H9 (cell line): ENCODE measurements at regions not wholly inside any gene's neighbourhood (a gene's known extent, or its start where the extent isn't known, plus 50 kb on each side); places are given as distances from the start of the nearest gene placed in this dataset.

Source experiments
- DNase-seq: peaks from one replicate; pipeline ENCODE4 v3.0.0-alpha.2; 2017
- H2AFZ ChIP-seq: one replicate; pipeline ENCODE4 v1.6.1; 2013; ENCODE audit warnings: mild to moderate bottlenecking, low read length, control low read depth, moderate library complexity
- H2AK5ac ChIP-seq: 2 replicates; pipeline ENCODE4 v1.6.1; 2013; ENCODE audit warnings: low read length, control low read depth, mixed read lengths; ENCODE audit not compliant: insufficient read length
- H2BK120ac ChIP-seq: one replicate; pipeline ENCODE4 v1.6.1; 2013; ENCODE audit warnings: low read depth, mild to moderate bottlenecking, low read length, control low read depth, inconsistent platforms; ENCODE audit not compliant: poor library complexity, severe bottlenecking
- H2BK12ac ChIP-seq: 2 replicates; pipeline ENCODE4 v1.6.1; 2013; ENCODE audit warnings: low read length, control low read depth, mixed read lengths, low read depth; ENCODE audit not compliant: insufficient read length
- H2BK15ac ChIP-seq: 2 replicates; pipeline ENCODE4 v1.6.1; 2013; ENCODE audit warnings: low read depth, low read length, control low read depth
- H2BK20ac ChIP-seq: one replicate; pipeline ENCODE4 v1.6.1; 2013; ENCODE audit warnings: low read depth, mild to moderate bottlenecking, low read length, control low read depth, inconsistent platforms; ENCODE audit not compliant: poor library complexity, severe bottlenecking
- H2BK5ac ChIP-seq: 2 replicates; pipeline ENCODE4 v1.6.1; 2013; ENCODE audit warnings: low read length, control low read depth, mixed read lengths; ENCODE audit not compliant: insufficient read length
- H3K14ac ChIP-seq: 2 replicates; pipeline ENCODE4 v1.6.1; 2013; ENCODE audit warnings: low read length, control low read depth; ENCODE audit not compliant: insufficient read depth
- H3K18ac ChIP-seq: 2 replicates; pipeline ENCODE4 v1.6.1; 2013; ENCODE audit warnings: low read depth, mild to moderate bottlenecking, mixed read lengths, low read length, control low read depth; ENCODE audit not compliant: insufficient read length
- H3K23ac ChIP-seq: 2 replicates; pipeline ENCODE4 v1.6.1; 2013; ENCODE audit warnings: low read length, control low read depth, mixed read lengths, low read depth; ENCODE audit not compliant: insufficient read length
- H3K23me2 ChIP-seq: 2 replicates; pipeline ENCODE4 v1.6.1; 2013; ENCODE audit warnings: low read depth, mild to moderate bottlenecking, mixed read lengths, low read length, control low read depth; ENCODE audit not compliant: insufficient read length, poor library complexity, severe bottlenecking
- H3K27ac ChIP-seq: 2 replicates; pipeline ENCODE4 v1.5.1; 2013; ENCODE audit warnings: low read length, control low read depth, mixed read lengths, low read depth; ENCODE audit not compliant: insufficient read length
- H3K27me3 ChIP-seq: 2 replicates; pipeline ENCODE4 v1.6.1; 2013; ENCODE audit warnings: low read length, control low read depth, inconsistent platforms; ENCODE audit not compliant: insufficient read depth
- H3K4ac ChIP-seq: 2 replicates; pipeline ENCODE4 v1.6.1; 2013; ENCODE audit warnings: low read depth, mild to moderate bottlenecking, control low read depth, inconsistent platforms, low read length, moderate library complexity
- H3K4me1 ChIP-seq: 2 replicates; pipeline ENCODE4 v1.6.1; 2013; ENCODE audit warnings: low read length, control low read depth, inconsistent platforms; ENCODE audit not compliant: insufficient read depth
- H3K4me2 ChIP-seq: 2 replicates; pipeline ENCODE4 v1.6.1; 2013; ENCODE audit warnings: low read length, control low read depth, mixed read lengths; ENCODE audit not compliant: insufficient read length, insufficient read depth
- H3K56ac ChIP-seq: 2 replicates; pipeline ENCODE4 v1.6.1; 2013; ENCODE audit warnings: low read depth, mild to moderate bottlenecking, mixed read lengths, low read length, control low read depth; ENCODE audit not compliant: insufficient read length
- H3K79me1 ChIP-seq: 2 replicates; pipeline ENCODE4 v1.6.1; 2013; ENCODE audit warnings: low read depth, mild to moderate bottlenecking, moderate library complexity, low read length, control low read depth, inconsistent platforms; ENCODE audit not compliant: insufficient read depth, poor library complexity, severe bottlenecking
- H3K79me2 ChIP-seq: 2 replicates; pipeline ENCODE4 v1.6.1; 2013; ENCODE audit warnings: low read length, control low read depth, inconsistent platforms; ENCODE audit not compliant: insufficient read depth
- H3K9ac ChIP-seq: 2 replicates; pipeline ENCODE4 v1.6.1; 2013; ENCODE audit warnings: low read length, control low read depth, mixed read lengths; ENCODE audit not compliant: insufficient read length; ENCODE audit errors: extremely low read depth
- H3K9me3 ChIP-seq: one replicate; pipeline ENCODE4 v1.6.1; 2013; ENCODE audit warnings: low read depth, low read length, inconsistent platforms; ENCODE audit not compliant: control insufficient read depth
- H3T11ph ChIP-seq: one replicate; pipeline ENCODE4 v1.6.1; 2013; ENCODE audit warnings: mild to moderate bottlenecking, low read length, control low read depth, inconsistent platforms
- H4K20me1 ChIP-seq: one replicate; pipeline ENCODE4 v1.6.1; 2013; ENCODE audit not compliant: control insufficient read depth, insufficient read length, insufficient read depth
- H4K5ac ChIP-seq: 2 replicates; pipeline ENCODE4 v1.6.1; 2013; ENCODE audit warnings: low read depth, mild to moderate bottlenecking, mixed read lengths, low read length, control low read depth; ENCODE audit not compliant: insufficient read length
- H4K8ac ChIP-seq: replicated peaks from 2 replicates; pipeline ENCODE4 v1.6.1; 2013; ENCODE audit warnings: low read length, control low read depth, mixed read lengths, low read depth; ENCODE audit not compliant: insufficient read length
- H4K91ac ChIP-seq: 2 replicates; pipeline ENCODE4 v1.6.1; 2013; ENCODE audit warnings: low read depth, mild to moderate bottlenecking, moderate library complexity, mixed read lengths, low read length, control low read depth; ENCODE audit not compliant: insufficient read length
- H3K27ac Mint-ChIP-seq, 3 experiments: 2 replicates in 2 of 3; 3 replicates in 1 of 3; pipeline ENCODE4 v1.8.0; 2020 to 2021; ENCODE audit warnings: mixed read lengths in 3 of 3, mild to moderate bottlenecking in 1 of 3, moderate library complexity in 1 of 3
- H3K27me3 Mint-ChIP-seq: 2 replicates; pipeline ENCODE4 v1.8.0; 2021; ENCODE audit warnings: low read depth, mild to moderate bottlenecking, moderate library complexity, mixed read lengths
- H3K36me3 Mint-ChIP-seq, 3 experiments: 2 replicates in 2 of 3; 3 replicates in 1 of 3; pipeline ENCODE4 v1.8.0; 2020 to 2021; ENCODE audit warnings: low read depth in 3 of 3, mixed read lengths in 3 of 3; ENCODE audit not compliant: insufficient read depth in 1 of 3
- H3K4me1 Mint-ChIP-seq, 2 experiments: 2 replicates each; pipeline ENCODE4 v1.8.0; 2020; ENCODE audit warnings: mixed read lengths in 2 of 2
- H3K4me3 Mint-ChIP-seq, 2 experiments: 2 replicates in 1 of 2; 3 replicates in 1 of 2; pipeline ENCODE4 v1.8.0; 2020 to 2021; ENCODE audit warnings: mild to moderate bottlenecking in 2 of 2, mixed read lengths in 2 of 2, moderate library complexity in 1 of 2
- H3K9me3 Mint-ChIP-seq, 2 experiments: 2 replicates in 1 of 2; 3 replicates in 1 of 2; pipeline ENCODE4 v1.8.0; 2020; ENCODE audit warnings: mild to moderate bottlenecking in 2 of 2, mixed read lengths in 2 of 2, moderate library complexity in 1 of 2
- WGBS: extraction: QIAGEN DNeasy Blood & Tissue Kit; methylation state at CpG from one replicate; pipeline ENCODE4 v1.1.7; 2013; ENCODE audit warnings: missing lambda C conversion rate, low lambda C conversion rate, mixed read lengths; ENCODE audit not compliant: insufficient read length; ENCODE audit errors: extremely low coverage; 5-methylcytosine and 5-hydroxymethylcytosine counted together
- TF ChIP-seq, protein P1 (sequence below): fragments of 200-600 bp; sonication (generic); conservative IDR thresholded peaks from 3 replicates; pipeline ENCODE4 v1.8.0; 2021; ENCODE audit warnings: antibody characterized with exemption, mild to moderate bottlenecking

DNA sequence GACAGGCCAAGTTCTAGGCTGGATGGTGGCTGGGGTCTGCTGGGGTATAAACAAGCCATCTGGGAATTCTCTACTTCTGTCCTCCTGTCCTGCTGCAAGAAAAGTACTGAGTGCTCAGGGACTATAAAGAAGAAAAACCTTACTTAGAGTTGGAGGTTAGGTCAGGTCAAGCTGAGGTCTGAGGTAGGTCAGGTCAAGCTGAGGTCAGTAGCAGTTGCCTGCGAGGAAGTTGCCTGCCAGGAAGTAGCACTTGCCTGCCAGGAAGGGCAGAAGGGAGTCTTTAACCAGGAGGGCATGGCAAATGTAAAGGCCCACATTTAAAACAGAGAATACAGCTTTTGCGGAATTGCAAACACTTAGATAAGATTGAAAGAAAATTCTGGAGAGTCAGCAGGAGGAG is 51.3 kb upstream of the PRLR start:
- no peak overlapping the region for H3K27ac Mint-ChIP-seq
- Histone ChIP-seq H3K56ac (no peak overlapping the region), H3K18ac (no peak overlapping the region), H3K23ac (no peak overlapping the region), H3K14ac (no peak overlapping the region), H2AFZ (no peak overlapping the region), H2BK20ac (no peak overlapping the region), H3K4me1 (no peaks in the 10 kb centered on the region), H3K79me1 (no peaks in the 10 kb centered on the region), H3K4me2 (no peak overlapping the region), H3K27me3 (no peaks in the 10 kb centered on the region), H3K23me2 (no peaks in the 10 kb centered on the region), H4K5ac (no peak overlapping the region), H4K8ac (no peak overlapping the region), H3T11ph (no peak overlapping the region), H3K9me3 (peaks cover 33% of the 10 kb centered on the region), H4K91ac (no peak overlapping the region), H3K9ac (no peak overlapping the region), H3K27ac (no peak overlapping the region), H2BK15ac (no peak overlapping the region), H3K4ac (no peak overlapping the region), H4K20me1 (no peaks in the 10 kb centered on the region), H2BK120ac (no peak overlapping the region), H2BK5ac (no peak overlapping the region), H2AK5ac (no peak overlapping the region), H2BK12ac (no peak overlapping the region), H3K79me2 (no peaks in the 10 kb centered on the region)
- no peak for DNase-seq
- H3K9me3 Mint-ChIP-seq, result peaks cover 42 to 58% of the 10 kb centered on the region in 2 experiments
- TF ChIP-seq, protein P1, sequence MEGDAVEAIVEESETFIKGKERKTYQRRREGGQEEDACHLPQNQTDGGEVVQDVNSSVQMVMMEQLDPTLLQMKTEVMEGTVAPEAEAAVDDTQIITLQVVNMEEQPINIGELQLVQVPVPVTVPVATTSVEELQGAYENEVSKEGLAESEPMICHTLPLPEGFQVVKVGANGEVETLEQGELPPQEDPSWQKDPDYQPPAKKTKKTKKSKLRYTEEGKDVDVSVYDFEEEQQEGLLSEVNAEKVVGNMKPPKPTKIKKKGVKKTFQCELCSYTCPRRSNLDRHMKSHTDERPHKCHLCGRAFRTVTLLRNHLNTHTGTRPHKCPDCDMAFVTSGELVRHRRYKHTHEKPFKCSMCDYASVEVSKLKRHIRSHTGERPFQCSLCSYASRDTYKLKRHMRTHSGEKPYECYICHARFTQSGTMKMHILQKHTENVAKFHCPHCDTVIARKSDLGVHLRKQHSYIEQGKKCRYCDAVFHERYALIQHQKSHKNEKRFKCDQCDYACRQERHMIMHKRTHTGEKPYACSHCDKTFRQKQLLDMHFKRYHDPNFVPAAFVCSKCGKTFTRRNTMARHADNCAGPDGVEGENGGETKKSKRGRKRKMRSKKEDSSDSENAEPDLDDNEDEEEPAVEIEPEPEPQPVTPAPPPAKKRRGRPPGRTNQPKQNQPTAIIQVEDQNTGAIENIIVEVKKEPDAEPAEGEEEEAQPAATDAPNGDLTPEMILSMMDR, result no peak
- WGBS, result no CpG with 5 or more reads among the region's 2 CpGs
- peaks cover 4 to 32% (median 11%) of the 10 kb centered on the region in 3 experiments for H3K36me3 Mint-ChIP-seq
- H3K27me3 Mint-ChIP-seq, result no peaks in the 10 kb centered on the region; the same call in 1 of the 2 replicates
- H3K4me1 Mint-ChIP-seq, result no peaks in the 10 kb centered on the region
- no peak overlapping the region for H3K4me3 Mint-ChIP-seq
